Skeletal muscle cell (primary cell): ENCODE measurements at regions not wholly inside any gene's neighbourhood (a gene's known extent, or its start where the extent isn't known, plus 50 kb on each side); places are given as distances from the start of the nearest gene placed in this dataset.
A peak's percentile ranks its signal among the peaks of the same experiment; 100 is the strongest.
"Not testable (repeated sequence)": the region's sequence is repeated elsewhere in the genome, so short reads cannot be mapped to it uniquely, and the experiment has no call there.

Experiments used
- DNase-seq: peaks from one replicate; pipeline ENCODE4 v3.0.0-alpha.2; 2010; ENCODE audit warnings: low read depth
- H3K4me3 ChIP-seq: 2 replicates; pipeline ENCODE4 v1.5.1; 2011; ENCODE audit warnings: low read depth, mild to moderate bottlenecking, control low read depth, low read length, moderate library complexity

- DNase-seq, result no peak
- no peak overlapping the region for H3K4me3 ChIP-seq
Measured at GRCh38 chr21:15195768-15196167, 131.0 kb upstream of the NRIP1 start.

- no peak for DNase-seq
- H3K4me3 ChIP-seq, result no peak overlapping the region
Measured at GRCh38 chr21:15197696-15198095, 132.9 kb upstream of the NRIP1 start.

- no peak overlapping the region for H3K4me3 ChIP-seq
- DNase-seq, result no peak
Measured at GRCh38 chr21:15199414-15200383, 134.9 kb upstream of the NRIP1 start.

GRCh38 chr21:15203740-15204139 is 138.9 kb upstream of the NRIP1 start:
- DNase-seq, result no peak
- no peak overlapping the region for H3K4me3 ChIP-seq

GRCh38 chr21:15204140-15204969 is 139.6 kb upstream of the NRIP1 start:
- H3K4me3 ChIP-seq, result no peak overlapping the region
- DNase-seq, result no peak

- H3K4me3 ChIP-seq, result no peak overlapping the region
- no peak for DNase-seq
Measured at GRCh38 chr21:15204970-15205286, 140.1 kb upstream of the NRIP1 start.

- no peak for DNase-seq
- H3K4me3 ChIP-seq, result no peak overlapping the region
Measured at GRCh38 chr21:15206514-15206913, 141.7 kb upstream of the NRIP1 start.

GRCh38 chr21:15207231-15207630 is 142.4 kb upstream of the NRIP1 start:
- H3K4me3 ChIP-seq, result no peak overlapping the region
- no peak for DNase-seq

GRCh38 chr21:15207635-15208370 is 143.0 kb upstream of the NRIP1 start:
- DNase-seq, result no peak
- H3K4me3 ChIP-seq, result no peak overlapping the region

GRCh38 chr21:15208786-15209185 is 144.0 kb upstream of the NRIP1 start:
- H3K4me3 ChIP-seq, result no peak overlapping the region
- no peak for DNase-seq

- H3K4me3 ChIP-seq, result no peak overlapping the region
- no peak for DNase-seq
Measured at GRCh38 chr21:15209224-15209623, 144.4 kb upstream of the NRIP1 start.

GRCh38 chr21:15210235-15210678 is 145.5 kb upstream of the NRIP1 start:
- DNase-seq, result no peak
- H3K4me3 ChIP-seq, result no peak overlapping the region

- no peak for DNase-seq
- H3K4me3 ChIP-seq, result no peak overlapping the region
Measured at GRCh38 chr21:15211491-15212133, 146.8 kb upstream of the NRIP1 start.

GRCh38 chr21:15212206-15212605 is 147.4 kb upstream of the NRIP1 start:
- no peak overlapping the region for H3K4me3 ChIP-seq
- DNase-seq, result no peak

GRCh38 chr21:15218476-15218875 is 153.7 kb upstream of the NRIP1 start:
- not testable (repeated sequence) for H3K4me3 ChIP-seq, DNase-seq

- no peak for DNase-seq
- no peak overlapping the region for H3K4me3 ChIP-seq
Measured at GRCh38 chr21:15219039-15219438, 154.2 kb upstream of the NRIP1 start.

GRCh38 chr21:15219894-15220293 is 155.1 kb upstream of the NRIP1 start:
- no peak overlapping the region for H3K4me3 ChIP-seq
- DNase-seq, result no peak

GRCh38 chr21:15221799-15222386 is 157.1 kb upstream of the NRIP1 start:
- peak; percentile 91 for DNase-seq
- no peak overlapping the region for H3K4me3 ChIP-seq

- DNase-seq, result no peak
- H3K4me3 ChIP-seq, result no peak overlapping the region
Measured at GRCh38 chr21:15222707-15223106, 157.9 kb upstream of the NRIP1 start.
